H1 (cell line): ENCODE measurements at regions not wholly inside any gene's neighbourhood (a gene's known extent, or its start where the extent isn't known, plus 50 kb on each side); places are given as distances from the start of the nearest gene placed in this dataset.

Experiments
- BCL11A ChIP-seq, 2 experiments: IDR thresholded peaks; one replicate each; pipeline ENCODE4 v1.6.1; 2011; ENCODE audit warnings: low read depth in 2 of 2, low read length in 2 of 2, mild to moderate bottlenecking in 2 of 2
- BRCA1 ChIP-seq: IDR thresholded peaks from 2 replicates; pipeline ENCODE4 v1.6.1; 2012; ENCODE audit warnings: low read depth, low read length, improper control_type of control experiment
- CEBPB ChIP-seq: IDR thresholded peaks from 2 replicates; pipeline ENCODE4 v1.6.1; 2012; ENCODE audit warnings: low read depth, low read length
- KDM1A ChIP-seq: fragments of 200-600, 300-600 bp; sonication (generic); IDR thresholded peaks from 2 replicates; pipeline ENCODE4 v1.7.1; 2016; ENCODE audit warnings: mild to moderate bottlenecking, low read length, borderline replicate concordance
- POLR2AphosphoS5 ChIP-seq: IDR thresholded peaks from 2 replicates; pipeline ENCODE4 v1.6.1; 2011; ENCODE audit warnings: low read depth, low read length
- RAD21 ChIP-seq, 2 experiments: IDR thresholded peaks in 1 of 2; conservative IDR thresholded peaks in 1 of 2; 2 replicates each; pipeline ENCODE4 v1.6.1; 2011; ENCODE audit warnings: low read depth in 2 of 2, low read length in 2 of 2, improper control_type of control experiment in 1 of 2, inconsistent platforms in 1 of 2, mild to moderate bottlenecking in 1 of 2, moderate library complexity in 1 of 2
- SUZ12 ChIP-seq: fragments of 200-600 bp; sonication (generic); IDR thresholded peaks from 2 replicates; pipeline ENCODE4 v1.6.1; 2012; ENCODE audit warnings: mild to moderate bottlenecking, inconsistent platforms, low read length, moderate library complexity, mixed read lengths
- TF ChIP-seq, protein P1 (sequence below): fragments of 300-600 bp; sonication (generic); IDR thresholded peaks from 2 replicates; pipeline ENCODE4 v1.7.1; 2012; ENCODE audit warnings: low read length, moderate library complexity, mild to moderate bottlenecking, inconsistent platforms; ENCODE audit not compliant: insufficient replicate concordance
- TF ChIP-seq, protein P2 (sequence below): IDR thresholded peaks from 2 replicates; pipeline ENCODE4 v1.6.1; 2012; ENCODE audit warnings: inconsistent platforms
- TF ChIP-seq, protein P3 (sequence below): IDR thresholded peaks from 2 replicates; pipeline ENCODE4 v1.6.1; 2012; ENCODE audit warnings: inconsistent platforms

DNA sequence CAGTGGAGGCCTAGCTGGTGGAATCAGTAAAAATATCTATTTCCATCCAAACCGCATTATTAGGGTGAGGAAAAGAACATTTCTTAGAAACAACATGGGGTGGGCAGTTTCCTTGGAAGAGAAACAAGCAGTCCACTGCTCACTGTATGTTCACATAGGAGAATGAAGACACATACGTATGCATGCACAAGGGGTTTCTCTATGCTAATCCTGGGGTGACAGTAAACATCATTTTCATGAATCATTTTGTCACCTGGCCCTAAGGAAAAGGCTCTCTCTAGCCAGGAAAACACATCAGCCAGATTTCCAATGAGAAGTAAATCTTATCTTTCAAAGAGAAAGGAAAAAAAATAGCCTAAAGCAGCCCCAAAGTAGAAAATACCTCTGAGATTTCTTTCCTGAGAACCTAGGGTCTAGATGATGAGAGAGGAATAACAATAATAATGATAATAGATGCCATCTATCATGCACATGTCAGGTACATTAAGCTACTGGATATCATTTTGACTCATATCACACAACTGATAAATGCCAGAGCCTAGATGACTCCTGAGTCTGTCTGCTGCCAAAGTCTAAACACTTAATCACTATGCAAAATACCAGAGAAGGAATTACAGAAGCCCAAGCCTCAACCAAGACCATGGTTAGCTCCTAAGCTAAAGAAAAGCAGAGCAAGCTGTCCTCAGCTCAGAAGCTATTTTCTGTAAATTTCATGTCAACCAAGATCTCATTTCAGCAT lies 520.5 kb upstream of the TMPO start (continued):
- TF ChIP-seq, protein P1, sequence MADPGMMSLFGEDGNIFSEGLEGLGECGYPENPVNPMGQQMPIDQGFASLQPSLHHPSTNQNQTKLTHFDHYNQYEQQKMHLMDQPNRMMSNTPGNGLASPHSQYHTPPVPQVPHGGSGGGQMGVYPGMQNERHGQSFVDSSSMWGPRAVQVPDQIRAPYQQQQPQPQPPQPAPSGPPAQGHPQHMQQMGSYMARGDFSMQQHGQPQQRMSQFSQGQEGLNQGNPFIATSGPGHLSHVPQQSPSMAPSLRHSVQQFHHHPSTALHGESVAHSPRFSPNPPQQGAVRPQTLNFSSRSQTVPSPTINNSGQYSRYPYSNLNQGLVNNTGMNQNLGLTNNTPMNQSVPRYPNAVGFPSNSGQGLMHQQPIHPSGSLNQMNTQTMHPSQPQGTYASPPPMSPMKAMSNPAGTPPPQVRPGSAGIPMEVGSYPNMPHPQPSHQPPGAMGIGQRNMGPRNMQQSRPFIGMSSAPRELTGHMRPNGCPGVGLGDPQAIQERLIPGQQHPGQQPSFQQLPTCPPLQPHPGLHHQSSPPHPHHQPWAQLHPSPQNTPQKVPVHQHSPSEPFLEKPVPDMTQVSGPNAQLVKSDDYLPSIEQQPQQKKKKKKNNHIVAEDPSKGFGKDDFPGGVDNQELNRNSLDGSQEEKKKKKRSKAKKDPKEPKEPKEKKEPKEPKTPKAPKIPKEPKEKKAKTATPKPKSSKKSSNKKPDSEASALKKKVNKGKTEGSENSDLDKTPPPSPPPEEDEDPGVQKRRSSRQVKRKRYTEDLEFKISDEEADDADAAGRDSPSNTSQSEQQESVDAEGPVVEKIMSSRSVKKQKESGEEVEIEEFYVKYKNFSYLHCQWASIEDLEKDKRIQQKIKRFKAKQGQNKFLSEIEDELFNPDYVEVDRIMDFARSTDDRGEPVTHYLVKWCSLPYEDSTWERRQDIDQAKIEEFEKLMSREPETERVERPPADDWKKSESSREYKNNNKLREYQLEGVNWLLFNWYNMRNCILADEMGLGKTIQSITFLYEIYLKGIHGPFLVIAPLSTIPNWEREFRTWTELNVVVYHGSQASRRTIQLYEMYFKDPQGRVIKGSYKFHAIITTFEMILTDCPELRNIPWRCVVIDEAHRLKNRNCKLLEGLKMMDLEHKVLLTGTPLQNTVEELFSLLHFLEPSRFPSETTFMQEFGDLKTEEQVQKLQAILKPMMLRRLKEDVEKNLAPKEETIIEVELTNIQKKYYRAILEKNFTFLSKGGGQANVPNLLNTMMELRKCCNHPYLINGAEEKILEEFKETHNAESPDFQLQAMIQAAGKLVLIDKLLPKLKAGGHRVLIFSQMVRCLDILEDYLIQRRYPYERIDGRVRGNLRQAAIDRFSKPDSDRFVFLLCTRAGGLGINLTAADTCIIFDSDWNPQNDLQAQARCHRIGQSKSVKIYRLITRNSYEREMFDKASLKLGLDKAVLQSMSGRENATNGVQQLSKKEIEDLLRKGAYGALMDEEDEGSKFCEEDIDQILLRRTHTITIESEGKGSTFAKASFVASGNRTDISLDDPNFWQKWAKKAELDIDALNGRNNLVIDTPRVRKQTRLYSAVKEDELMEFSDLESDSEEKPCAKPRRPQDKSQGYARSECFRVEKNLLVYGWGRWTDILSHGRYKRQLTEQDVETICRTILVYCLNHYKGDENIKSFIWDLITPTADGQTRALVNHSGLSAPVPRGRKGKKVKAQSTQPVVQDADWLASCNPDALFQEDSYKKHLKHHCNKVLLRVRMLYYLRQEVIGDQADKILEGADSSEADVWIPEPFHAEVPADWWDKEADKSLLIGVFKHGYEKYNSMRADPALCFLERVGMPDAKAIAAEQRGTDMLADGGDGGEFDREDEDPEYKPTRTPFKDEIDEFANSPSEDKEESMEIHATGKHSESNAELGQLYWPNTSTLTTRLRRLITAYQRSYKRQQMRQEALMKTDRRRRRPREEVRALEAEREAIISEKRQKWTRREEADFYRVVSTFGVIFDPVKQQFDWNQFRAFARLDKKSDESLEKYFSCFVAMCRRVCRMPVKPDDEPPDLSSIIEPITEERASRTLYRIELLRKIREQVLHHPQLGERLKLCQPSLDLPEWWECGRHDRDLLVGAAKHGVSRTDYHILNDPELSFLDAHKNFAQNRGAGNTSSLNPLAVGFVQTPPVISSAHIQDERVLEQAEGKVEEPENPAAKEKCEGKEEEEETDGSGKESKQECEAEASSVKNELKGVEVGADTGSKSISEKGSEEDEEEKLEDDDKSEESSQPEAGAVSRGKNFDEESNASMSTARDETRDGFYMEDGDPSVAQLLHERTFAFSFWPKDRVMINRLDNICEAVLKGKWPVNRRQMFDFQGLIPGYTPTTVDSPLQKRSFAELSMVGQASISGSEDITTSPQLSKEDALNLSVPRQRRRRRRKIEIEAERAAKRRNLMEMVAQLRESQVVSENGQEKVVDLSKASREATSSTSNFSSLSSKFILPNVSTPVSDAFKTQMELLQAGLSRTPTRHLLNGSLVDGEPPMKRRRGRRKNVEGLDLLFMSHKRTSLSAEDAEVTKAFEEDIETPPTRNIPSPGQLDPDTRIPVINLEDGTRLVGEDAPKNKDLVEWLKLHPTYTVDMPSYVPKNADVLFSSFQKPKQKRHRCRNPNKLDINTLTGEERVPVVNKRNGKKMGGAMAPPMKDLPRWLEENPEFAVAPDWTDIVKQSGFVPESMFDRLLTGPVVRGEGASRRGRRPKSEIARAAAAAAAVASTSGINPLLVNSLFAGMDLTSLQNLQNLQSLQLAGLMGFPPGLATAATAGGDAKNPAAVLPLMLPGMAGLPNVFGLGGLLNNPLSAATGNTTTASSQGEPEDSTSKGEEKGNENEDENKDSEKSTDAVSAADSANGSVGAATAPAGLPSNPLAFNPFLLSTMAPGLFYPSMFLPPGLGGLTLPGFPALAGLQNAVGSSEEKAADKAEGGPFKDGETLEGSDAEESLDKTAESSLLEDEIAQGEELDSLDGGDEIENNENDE: no peak
- TF ChIP-seq POLR2AphosphoS5 (no peak), SUZ12 (no peak), BCL11A (IDR thresholded peaks at IDR 0.05; ENCODE audit: low read depth in 2 of 2, low read length in 2 of 2) (no peak), BRCA1 (no peak), KDM1A (no peak), RAD21 (IDR thresholded peaks at IDR 0.05 in 1 of 2, conservative IDR thresholded peaks at IDR 0.05 in 1 of 2; ENCODE audit: low read depth in 2 of 2, low read length in 2 of 2) (no peak), CEBPB (no peak)
- TF ChIP-seq, protein P2, sequence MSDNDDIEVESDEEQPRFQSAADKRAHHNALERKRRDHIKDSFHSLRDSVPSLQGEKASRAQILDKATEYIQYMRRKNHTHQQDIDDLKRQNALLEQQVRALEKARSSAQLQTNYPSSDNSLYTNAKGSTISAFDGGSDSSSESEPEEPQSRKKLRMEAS: no peak
- TF ChIP-seq, protein P3, sequence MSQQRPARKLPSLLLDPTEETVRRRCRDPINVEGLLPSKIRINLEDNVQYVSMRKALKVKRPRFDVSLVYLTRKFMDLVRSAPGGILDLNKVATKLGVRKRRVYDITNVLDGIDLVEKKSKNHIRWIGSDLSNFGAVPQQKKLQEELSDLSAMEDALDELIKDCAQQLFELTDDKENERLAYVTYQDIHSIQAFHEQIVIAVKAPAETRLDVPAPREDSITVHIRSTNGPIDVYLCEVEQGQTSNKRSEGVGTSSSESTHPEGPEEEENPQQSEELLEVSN: no peak
